Peyer's patch (tissue), 4 donors: ENCODE measurements at regions not wholly inside any gene's neighbourhood (a gene's known extent, or its start where the extent isn't known, plus 50 kb on each side); places are given as distances from the start of the nearest gene placed in this dataset.

Experiments used
- CTCF ChIP-seq, 6 experiments: fragments of 450-650 bp in 4 of 6; fragments of 200-600 bp in 2 of 6; sonication (generic) in 1 of 6; IDR thresholded peaks; one replicate each; pipeline ENCODE4 v1.5.1; 2017 to 2019; ENCODE audit warnings: antibody characterized with exemption in 6 of 6, mild to moderate bottlenecking in 3 of 6, moderate library complexity in 1 of 6
- POLR2A ChIP-seq, 2 donors: fragments of 450-650 bp; IDR thresholded peaks; one replicate each; pipeline ENCODE4 v1.5.1; 2017; ENCODE audit warnings: antibody characterized with exemption in 2 of 2, mild to moderate bottlenecking in 2 of 2, moderate library complexity in 2 of 2

GRCh38 chr2:352696-353095 lies 64.8 kb upstream of the ALKAL2 start:
- TF ChIP-seq CTCF (IDR thresholded peaks at IDR 0.05) (no peak), POLR2A (IDR thresholded peaks at IDR 0.05) (no peak)
